Urinary bladder (tissue), 3 donors: ENCODE measurements at regions not wholly inside any gene's neighbourhood (a gene's known extent, or its start where the extent isn't known, plus 50 kb on each side); places are given as distances from the start of the nearest gene placed in this dataset.
"Not testable (repeated sequence)": the region's sequence is repeated elsewhere in the genome, so short reads cannot be mapped to it uniquely, and the experiment has no call there.

Source experiments
- DNase-seq: peaks from one replicate; pipeline ENCODE4 v3.0.0-alpha.2; 2015; ENCODE audit errors: extremely low spot score
- H3K27ac ChIP-seq: one replicate; pipeline ENCODE4 v1.5.1; 2013; ENCODE audit warnings: low read depth, mild to moderate bottlenecking, moderate library complexity
- H3K36me3 ChIP-seq: one replicate; pipeline ENCODE4 v1.6.1; 2013; ENCODE audit warnings: mild to moderate bottlenecking, moderate library complexity; ENCODE audit not compliant: insufficient read depth
- H3K4me1 ChIP-seq: one replicate; pipeline ENCODE4 v1.6.1; 2013; ENCODE audit warnings: mild to moderate bottlenecking, moderate library complexity; ENCODE audit not compliant: insufficient read depth
- H3K4me3 ChIP-seq: one replicate; pipeline ENCODE4 v1.5.1; 2013; ENCODE audit warnings: low read depth, low read length
- WGBS: extraction: QIAGEN DNeasy Blood & Tissue Kit; methylation state at CpG from one replicate; pipeline ENCODE4 v1.1.7; 2013; 5-methylcytosine and 5-hydroxymethylcytosine counted together
- donor health status: healthy with polysubstance abuse.
- donor health status: healthy.

GRCh38 chr2:223306371-223306770, 254.4 kb downstream of the KCNE4 start:
- no peak for DNase-seq
- no peaks in the 10 kb centered on the region for H3K4me1 ChIP-seq
- 76% methylated on average over 3 of the region's 3 CpGs for WGBS
- H3K4me3 ChIP-seq, result no peak overlapping the region
- no peak overlapping the region for H3K27ac ChIP-seq
- no peaks in the 10 kb centered on the region for H3K36me3 ChIP-seq

- 82% methylated on average over 11 of the region's 11 CpGs for WGBS
- DNase-seq, result no peak
- H3K4me1 ChIP-seq, result no peaks in the 10 kb centered on the region
- no peak overlapping the region for H3K27ac ChIP-seq
- no peaks in the 10 kb centered on the region for H3K36me3 ChIP-seq
- no peak overlapping the region for H3K4me3 ChIP-seq
Measured at GRCh38 chr2:223311889-223312680, 260.1 kb downstream of the KCNE4 start.

GRCh38 chr2:223313101-223313500, 261.1 kb downstream of the KCNE4 start:
- 64% methylated on average over 2 of the region's 2 CpGs for WGBS
- DNase-seq, result no peak

GRCh38 chr2:223314811-223315210, 262.8 kb downstream of the KCNE4 start:
- H3K36me3 ChIP-seq, result no peaks in the 10 kb centered on the region
- no peak overlapping the region for H3K27ac ChIP-seq
- no peak overlapping the region for H3K4me3 ChIP-seq
- no peaks in the 10 kb centered on the region for H3K4me1 ChIP-seq
- DNase-seq, result no peak
- 79% methylated on average over 2 of the region's 2 CpGs for WGBS

More at GRCh38 chr2:223313101-223313500, 261.1 kb downstream of the KCNE4 start:
- Histone ChIP-seq H3K4me1 (no peaks in the 10 kb centered on the region), H3K27ac (no peak overlapping the region), H3K4me3 (no peak overlapping the region), H3K36me3 (no peaks in the 10 kb centered on the region)

- WGBS, result 85% methylated on average over 3 of the region's 3 CpGs
- Histone ChIP-seq H3K4me1 (no peaks in the 10 kb centered on the region), H3K27ac (no peak overlapping the region), H3K4me3 (no peak overlapping the region), H3K36me3 (no peaks in the 10 kb centered on the region)
- no peak for DNase-seq
Measured at GRCh38 chr2:223315813-223316212, 263.8 kb downstream of the KCNE4 start.

GRCh38 chr2:223316342-223316741, 264.4 kb downstream of the KCNE4 start:
- 49% methylated on average over 4 of the region's 4 CpGs for WGBS
- Histone ChIP-seq H3K27ac (no peak overlapping the region), H3K4me3 (no peak overlapping the region), H3K36me3 (no peaks in the 10 kb centered on the region), H3K4me1 (no peaks in the 10 kb centered on the region)
- DNase-seq, result no peak

- no peak for DNase-seq
- Histone ChIP-seq H3K36me3 (no peaks in the 10 kb centered on the region), H3K4me3 (no peak overlapping the region), H3K4me1 (no peaks in the 10 kb centered on the region), H3K27ac (no peak overlapping the region)
Measured at GRCh38 chr2:223319601-223320000, 267.6 kb downstream of the KCNE4 start.

GRCh38 chr2:223324402-223324801, 272.4 kb downstream of the KCNE4 start:
- Histone ChIP-seq H3K4me1 (no peaks in the 10 kb centered on the region), H3K36me3 (no peaks in the 10 kb centered on the region), H3K27ac (no peak overlapping the region), H3K4me3 (no peak overlapping the region)
- 53% methylated on average over 5 of the region's 5 CpGs for WGBS
- no peak for DNase-seq

- 83% methylated on average over 1 of the region's 1 CpG for WGBS
- no peaks in the 10 kb centered on the region for H3K4me1 ChIP-seq
- H3K36me3 ChIP-seq, result no peaks in the 10 kb centered on the region
- H3K27ac ChIP-seq, result no peak overlapping the region
- DNase-seq, result no peak
- no peak overlapping the region for H3K4me3 ChIP-seq
Measured at GRCh38 chr2:223328578-223328977, 273.6 kb downstream of the SCG2 start.

- WGBS, result 82% methylated on average over 7 of the region's 7 CpGs
- H3K36me3 ChIP-seq, H3K27ac ChIP-seq, DNase-seq, H3K4me1 ChIP-seq, H3K4me3 ChIP-seq: not testable (repeated sequence)
Measured at GRCh38 chr2:223330747-223331146, 271.4 kb downstream of the SCG2 start.

GRCh38 chr2:223338016-223338415, 264.1 kb downstream of the SCG2 start:
- no peaks in the 10 kb centered on the region for H3K36me3 ChIP-seq
- H3K27ac ChIP-seq, result no peak overlapping the region
- 79% methylated on average over 1 of the region's 1 CpG for WGBS
- DNase-seq, result no peak
- no peak overlapping the region for H3K4me3 ChIP-seq
- H3K4me1 ChIP-seq, result no peaks in the 10 kb centered on the region

GRCh38 chr2:223357076-223357475, 245.1 kb downstream of the SCG2 start:
- no peaks in the 10 kb centered on the region for H3K4me1 ChIP-seq
- no peak overlapping the region for H3K4me3 ChIP-seq
- 61% methylated on average over 1 of the region's 1 CpG for WGBS
- no peak for DNase-seq
- H3K36me3 ChIP-seq, result no peaks in the 10 kb centered on the region
- no peak overlapping the region for H3K27ac ChIP-seq

GRCh38 chr2:223363085-223363484, 239.1 kb downstream of the SCG2 start:
- H3K4me3 ChIP-seq, result no peak overlapping the region
- no peak for DNase-seq
- H3K36me3 ChIP-seq, result no peaks in the 10 kb centered on the region
- no peak overlapping the region for H3K27ac ChIP-seq
- H3K4me1 ChIP-seq, result no peaks in the 10 kb centered on the region
- 58% methylated on average over 6 of the region's 6 CpGs for WGBS

GRCh38 chr2:223365158-223365679, 236.9 kb downstream of the SCG2 start:
- 56% methylated on average over 5 of the region's 5 CpGs for WGBS
- Histone ChIP-seq H3K27ac (no peak overlapping the region), H3K36me3 (no peaks in the 10 kb centered on the region), H3K4me1 (no peaks in the 10 kb centered on the region), H3K4me3 (no peak overlapping the region)
- DNase-seq, result no peak
